ENCODE measurements at regions not wholly inside any gene's neighbourhood (a gene's known extent, or its start where the extent isn't known, plus 50 kb on each side); places are given as distances from the start of the nearest gene placed in this dataset.

- no peaks in the 10 kb centered on the region for H3K4me1 Mint-ChIP-seq
These were observed 74.6 kb upstream of the AP1S2 start for GRCh38 chrX:15929194-15929593.

GRCh38 chrX:15926622-15927021, 72.0 kb upstream of the AP1S2 start:
- no peaks in the 10 kb centered on the region for H3K36me3 Mint-ChIP-seq
- no peak for ATAC-seq (ENCODE audit: low read depth)
- H3K27ac Mint-ChIP-seq = no peak overlapping the region
- no peak for DNase-seq
- H3K4me3 Mint-ChIP-seq = no peak overlapping the region
- POLR2A ChIA-PET = no interaction called here
- no peaks in the 10 kb centered on the region for H3K9me3 Mint-ChIP-seq
- peaks cover 11% of the 10 kb centered on the region for H3K27me3 Mint-ChIP-seq
- H3K4me1 Mint-ChIP-seq = no peaks in the 10 kb centered on the region

More at GRCh38 chrX:15929194-15929593, 74.6 kb upstream of the AP1S2 start:
- DNase-seq (no peak), ATAC-seq (ENCODE audit: low read depth) (no peak)
- H3K27ac Mint-ChIP-seq = no peak overlapping the region
- H3K4me3 Mint-ChIP-seq = no peak overlapping the region
- POLR2A ChIA-PET = no interaction called here
- H3K27me3 Mint-ChIP-seq = peaks cover 11% of the 10 kb centered on the region
- no peaks in the 10 kb centered on the region for H3K9me3 Mint-ChIP-seq
- no peaks in the 10 kb centered on the region for H3K36me3 Mint-ChIP-seq

GRCh38 chrX:15918003-15918402, 63.4 kb upstream of the AP1S2 start:
- no peaks in the 10 kb centered on the region for H3K4me1 Mint-ChIP-seq
- H3K36me3 Mint-ChIP-seq = no peaks in the 10 kb centered on the region
- no peak for DNase-seq
- no peaks in the 10 kb centered on the region for H3K27me3 Mint-ChIP-seq
- no peak overlapping the region for H3K27ac Mint-ChIP-seq
- no peaks in the 10 kb centered on the region for H3K9me3 Mint-ChIP-seq
- no peak overlapping the region for H3K4me3 Mint-ChIP-seq
- ATAC-seq (ENCODE audit: low read depth) = no peak
- POLR2A ChIA-PET = no interaction called here

- ATAC-seq (ENCODE audit: low read depth) = no peak
- H3K27me3 Mint-ChIP-seq = no peaks in the 10 kb centered on the region
- H3K36me3 Mint-ChIP-seq = no peaks in the 10 kb centered on the region
- H3K4me1 Mint-ChIP-seq = no peaks in the 10 kb centered on the region
- H3K27ac Mint-ChIP-seq = no peak overlapping the region
- DNase-seq = no peak
- no peaks in the 10 kb centered on the region for H3K9me3 Mint-ChIP-seq
- POLR2A ChIA-PET = no interaction called here
- H3K4me3 Mint-ChIP-seq = no peak overlapping the region
These were observed 62.1 kb upstream of the AP1S2 start for GRCh38 chrX:15916704-15917084.

GRCh38 chrX:15915959-15916703, 61.5 kb upstream of the AP1S2 start:
- no peak overlapping the region for H3K4me3 Mint-ChIP-seq
- no peak for DNase-seq
- no peaks in the 10 kb centered on the region for H3K9me3 Mint-ChIP-seq
- ATAC-seq (ENCODE audit: low read depth) = no peak
- no peaks in the 10 kb centered on the region for H3K36me3 Mint-ChIP-seq
- H3K27ac Mint-ChIP-seq = no peak overlapping the region
- no peaks in the 10 kb centered on the region for H3K27me3 Mint-ChIP-seq
- POLR2A ChIA-PET = no interaction called here
- no peaks in the 10 kb centered on the region for H3K4me1 Mint-ChIP-seq

- H3K27ac Mint-ChIP-seq = no peak overlapping the region
- H3K9me3 Mint-ChIP-seq = no peaks in the 10 kb centered on the region
- ATAC-seq (ENCODE audit: low read depth) (no peak), DNase-seq (no peak)
- POLR2A ChIA-PET = interaction anchor here (0.6 kb wide), 1 partner anchor 697 kb away, joined by 4 read pairs; no protein-coding TSS in a partner anchor
- H3K4me3 Mint-ChIP-seq = no peak overlapping the region
- H3K36me3 Mint-ChIP-seq = no peaks in the 10 kb centered on the region
- H3K4me1 Mint-ChIP-seq = no peaks in the 10 kb centered on the region
- no peaks in the 10 kb centered on the region for H3K27me3 Mint-ChIP-seq
These were observed 59.9 kb upstream of the AP1S2 start for GRCh38 chrX:15914486-15914885.

GRCh38 chrX:15913146-15913545, 58.5 kb upstream of the AP1S2 start:
- DNase-seq = no peak
- Mint-ChIP-seq H3K4me3 (no peak overlapping the region), H3K9me3 (no peaks in the 10 kb centered on the region), H3K36me3 (no peaks in the 10 kb centered on the region), H3K4me1 (no peaks in the 10 kb centered on the region), H3K27ac (no peak overlapping the region), H3K27me3 (no peaks in the 10 kb centered on the region)
- no peak for ATAC-seq (ENCODE audit: low read depth)
- POLR2A ChIA-PET = no interaction called here

- DNase-seq (no peak), ATAC-seq (ENCODE audit: low read depth) (no peak)
- no peaks in the 10 kb centered on the region for H3K9me3 Mint-ChIP-seq
- H3K27me3 Mint-ChIP-seq = no peaks in the 10 kb centered on the region
- H3K4me3 Mint-ChIP-seq = no peak overlapping the region
- H3K4me1 Mint-ChIP-seq = no peaks in the 10 kb centered on the region
- H3K36me3 Mint-ChIP-seq = no peaks in the 10 kb centered on the region
- POLR2A ChIA-PET = no interaction called here
- no peak overlapping the region for H3K27ac Mint-ChIP-seq
These were observed 57.3 kb upstream of the AP1S2 start for GRCh38 chrX:15911734-15912550.

GRCh38 chrX:15909605-15910004, 55.0 kb upstream of the AP1S2 start:
- Mint-ChIP-seq H3K36me3 (no peaks in the 10 kb centered on the region), H3K9me3 (no peaks in the 10 kb centered on the region), H3K27ac (no peak overlapping the region), H3K27me3 (no peaks in the 10 kb centered on the region), H3K4me3 (no peak overlapping the region), H3K4me1 (no peaks in the 10 kb centered on the region)
- no peak for DNase-seq
- POLR2A ChIA-PET = no interaction called here
- no peak for ATAC-seq (ENCODE audit: low read depth)

GRCh38 chrX:15908603-15909290, 54.1 kb upstream of the AP1S2 start:
- no peak overlapping the region for H3K4me3 Mint-ChIP-seq
- POLR2A ChIA-PET = no interaction called here
- H3K9me3 Mint-ChIP-seq = no peaks in the 10 kb centered on the region
- H3K36me3 Mint-ChIP-seq = no peaks in the 10 kb centered on the region
- no peaks in the 10 kb centered on the region for H3K27me3 Mint-ChIP-seq
- ATAC-seq (ENCODE audit: low read depth) (no peak), DNase-seq (no peak)
- no peak overlapping the region for H3K27ac Mint-ChIP-seq
- H3K4me1 Mint-ChIP-seq = no peaks in the 10 kb centered on the region

- no peak for ATAC-seq (ENCODE audit: low read depth)
- POLR2A ChIA-PET = no interaction called here
- Mint-ChIP-seq H3K36me3 (no peaks in the 10 kb centered on the region), H3K4me1 (no peaks in the 10 kb centered on the region), H3K4me3 (no peak overlapping the region), H3K9me3 (peaks cover 2% of the 10 kb centered on the region), H3K27me3 (no peaks in the 10 kb centered on the region), H3K27ac (no peak overlapping the region)
- no peak for DNase-seq
These were observed 51.7 kb upstream of the AP1S2 start for GRCh38 chrX:15906041-15906943.

Measured in activated naive CD8-positive, alpha-beta T cell treated with anti-CD3 and anti-CD28 coated beads, Interleukin-2, amount 10 ng/mL, durations not matched to agents 7 days and 5 days (primary cell).